Activated T-helper 1 cell treated with anti-CD3 and anti-CD28 coated beads, Interleukin-12 subunit alpha, Interleukin-12 subunit beta, Interleukin-2, Interleukin-4 antibody, amounts not matched to agents 30 ng/mL and 10 ng/mL and 1 ng/mL, durations not matched to agents 14 hours and 24 hours and 36 hours (primary cell): ENCODE measurements at regions not wholly inside any gene's neighbourhood (a gene's known extent, or its start where the extent isn't known, plus 50 kb on each side); places are given as distances from the start of the nearest gene placed in this dataset.
"Not testable (repeated sequence)": the region's sequence is repeated elsewhere in the genome, so short reads cannot be mapped to it uniquely, and the experiment has no call there.

Experiments
- DNase-seq: peaks from one replicate; pipeline ENCODE4 v3.0.0; 2021; ENCODE audit warnings: low spot score
- H3K27ac Mint-ChIP-seq: one replicate; pipeline ENCODE4 v1.8.0; 2021; ENCODE audit warnings: mild to moderate bottlenecking, mixed read lengths
- H3K27me3 Mint-ChIP-seq: one replicate; pipeline ENCODE4 v1.8.0; 2022; ENCODE audit warnings: mild to moderate bottlenecking, moderate library complexity, mixed read lengths; ENCODE audit not compliant: insufficient read depth
- H3K36me3 Mint-ChIP-seq: one replicate; pipeline ENCODE4 v1.8.0; 2021; ENCODE audit warnings: low read depth, mixed read lengths
- H3K4me1 Mint-ChIP-seq: one replicate; pipeline ENCODE4 v1.8.0; 2021; ENCODE audit warnings: low read depth, mixed read lengths
- H3K4me3 Mint-ChIP-seq: one replicate; pipeline ENCODE4 v1.8.0; 2021; ENCODE audit warnings: mild to moderate bottlenecking, moderate library complexity, mixed read lengths
- H3K9me3 Mint-ChIP-seq: one replicate; pipeline ENCODE4 v1.8.0; 2021; ENCODE audit warnings: mixed read lengths
- intact Hi-C: fragments of 100-400 bp; cut with micrococcal nuclease; formaldehyde crosslinking; loops from one replicate; pipeline ENCODE4 v1.15.1; 2024

DNA sequence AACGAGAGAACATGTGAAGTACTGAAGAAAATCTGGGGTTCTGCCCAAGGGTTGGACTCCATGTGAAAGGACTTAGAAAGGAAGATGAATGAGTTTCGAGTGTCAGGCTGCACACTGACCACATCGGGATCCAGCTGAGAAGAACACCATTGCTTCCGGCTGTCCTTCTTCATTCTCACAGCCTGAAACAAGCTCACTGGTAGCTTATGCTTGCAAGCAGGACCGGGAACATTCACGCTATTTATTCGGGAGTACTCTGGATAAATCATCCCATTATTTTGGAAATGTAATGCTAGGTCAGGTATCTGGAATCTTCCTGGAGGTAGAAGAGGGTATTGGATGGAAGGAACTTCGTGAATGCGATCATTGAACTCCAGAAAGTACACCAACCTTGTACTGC is 59.2 kb upstream of the TBL1X start:
- H3K27me3 Mint-ChIP-seq, H3K4me1 Mint-ChIP-seq: not testable (repeated sequence)

DNA sequence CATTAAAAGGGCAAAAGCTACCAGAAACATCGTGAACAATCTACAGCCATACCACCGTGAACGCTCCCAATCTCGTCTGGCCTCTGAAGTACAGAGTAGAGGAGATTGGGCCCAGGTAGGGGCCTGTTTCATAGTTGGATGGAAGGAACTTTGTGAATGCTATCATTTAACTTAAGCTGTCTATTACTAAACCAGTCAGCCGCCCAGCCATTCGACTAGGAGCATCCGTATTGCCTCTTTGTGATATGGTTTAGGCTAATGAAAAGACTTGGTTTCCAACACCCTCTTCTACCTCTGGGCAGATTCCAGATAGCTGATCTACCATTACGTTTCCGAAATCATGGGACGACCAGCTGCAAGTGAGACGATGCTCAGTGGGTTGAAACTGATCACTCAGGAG is 54.0 kb upstream of the TBL1X start:
- DNase-seq, H3K36me3 Mint-ChIP-seq, H3K9me3 Mint-ChIP-seq, intact Hi-C loops, H3K4me1 Mint-ChIP-seq, H3K27me3 Mint-ChIP-seq, H3K27ac Mint-ChIP-seq, H3K4me3 Mint-ChIP-seq: not testable (repeated sequence)

More for the DNA sequence above, 59.2 kb upstream of the TBL1X start:
- H3K27ac Mint-ChIP-seq, DNase-seq, H3K9me3 Mint-ChIP-seq, intact Hi-C loops, H3K36me3 Mint-ChIP-seq, H3K4me3 Mint-ChIP-seq: not testable (repeated sequence)

DNA sequence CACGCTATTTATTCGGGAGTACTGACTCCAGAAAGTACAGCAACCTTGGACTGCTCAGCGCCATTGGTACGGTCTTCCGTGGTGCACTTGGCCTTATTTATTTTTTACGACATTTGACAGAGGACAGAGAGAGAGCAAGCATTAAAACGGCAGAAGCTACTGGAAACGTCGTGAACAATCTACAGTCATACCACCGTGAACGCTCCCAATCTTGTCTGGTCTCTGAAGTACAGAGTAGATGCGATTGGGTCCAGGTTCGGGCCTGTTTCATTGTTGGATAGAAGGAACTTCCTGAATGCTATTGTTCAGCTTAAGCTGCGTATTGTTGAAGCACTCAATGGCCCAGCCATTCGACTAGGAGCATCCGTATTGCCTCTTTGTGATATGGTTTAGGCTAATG is 53.2 kb upstream of the TBL1X start:
- H3K9me3 Mint-ChIP-seq, H3K27ac Mint-ChIP-seq, DNase-seq, intact Hi-C loops, H3K27me3 Mint-ChIP-seq, H3K4me1 Mint-ChIP-seq, H3K36me3 Mint-ChIP-seq, H3K4me3 Mint-ChIP-seq: not testable (repeated sequence)

DNA sequence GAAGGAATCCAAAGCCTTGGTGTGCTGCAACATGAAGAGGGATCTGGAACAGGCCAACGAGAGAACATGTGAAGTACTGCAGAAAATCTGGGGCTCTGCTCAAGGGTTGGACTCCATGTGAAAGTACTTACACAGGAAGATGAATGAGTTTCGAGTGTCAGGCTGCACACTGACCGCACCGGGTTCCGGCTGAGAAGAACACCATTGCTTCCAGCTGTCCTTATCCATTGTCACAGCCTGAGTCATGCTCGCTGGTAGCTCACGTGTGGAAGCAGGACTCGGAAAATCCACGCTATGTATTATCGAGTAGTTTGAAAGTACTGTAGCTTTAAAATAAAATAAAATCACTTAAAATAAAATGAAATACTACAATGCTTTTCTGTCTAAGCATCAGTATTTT is 50.4 kb upstream of the TBL1X start:
- H3K36me3 Mint-ChIP-seq, result no peaks in the 10 kb centered on the region
- peaks cover 4% of the 10 kb centered on the region for H3K27me3 Mint-ChIP-seq
- no peaks in the 10 kb centered on the region for H3K4me1 Mint-ChIP-seq
- DNase-seq, result no peak
- no peak overlapping the region for H3K4me3 Mint-ChIP-seq
- no peak overlapping the region for H3K27ac Mint-ChIP-seq
- intact Hi-C loops, result no loop called here
- no peaks in the 10 kb centered on the region for H3K9me3 Mint-ChIP-seq
